ENCODE measurements at regions not wholly inside any gene's neighbourhood (a gene's known extent, or its start where the extent isn't known, plus 50 kb on each side); places are given as distances from the start of the nearest gene placed in this dataset.

DNA sequence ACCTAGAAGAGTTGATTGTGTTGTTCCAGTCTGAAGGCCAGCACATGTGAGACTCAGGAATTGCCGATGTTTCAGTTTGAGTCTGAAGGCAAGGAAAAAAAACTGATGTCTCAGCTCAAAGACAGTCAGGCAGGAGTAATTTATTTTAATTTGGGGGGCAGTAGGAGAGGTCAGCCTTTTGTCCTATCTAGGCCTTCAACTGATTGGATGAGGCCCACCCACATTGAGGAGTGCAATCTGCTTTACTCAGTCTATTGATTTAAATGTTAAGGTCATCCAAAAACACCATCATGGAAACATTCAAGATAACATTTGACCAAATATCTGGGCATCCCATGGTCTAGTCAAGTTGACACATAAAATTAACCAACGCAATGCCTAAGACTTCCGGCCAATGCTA lies 288.9 kb downstream of the CDK5RAP2 start:
- DNase-seq = no peak

DNA sequence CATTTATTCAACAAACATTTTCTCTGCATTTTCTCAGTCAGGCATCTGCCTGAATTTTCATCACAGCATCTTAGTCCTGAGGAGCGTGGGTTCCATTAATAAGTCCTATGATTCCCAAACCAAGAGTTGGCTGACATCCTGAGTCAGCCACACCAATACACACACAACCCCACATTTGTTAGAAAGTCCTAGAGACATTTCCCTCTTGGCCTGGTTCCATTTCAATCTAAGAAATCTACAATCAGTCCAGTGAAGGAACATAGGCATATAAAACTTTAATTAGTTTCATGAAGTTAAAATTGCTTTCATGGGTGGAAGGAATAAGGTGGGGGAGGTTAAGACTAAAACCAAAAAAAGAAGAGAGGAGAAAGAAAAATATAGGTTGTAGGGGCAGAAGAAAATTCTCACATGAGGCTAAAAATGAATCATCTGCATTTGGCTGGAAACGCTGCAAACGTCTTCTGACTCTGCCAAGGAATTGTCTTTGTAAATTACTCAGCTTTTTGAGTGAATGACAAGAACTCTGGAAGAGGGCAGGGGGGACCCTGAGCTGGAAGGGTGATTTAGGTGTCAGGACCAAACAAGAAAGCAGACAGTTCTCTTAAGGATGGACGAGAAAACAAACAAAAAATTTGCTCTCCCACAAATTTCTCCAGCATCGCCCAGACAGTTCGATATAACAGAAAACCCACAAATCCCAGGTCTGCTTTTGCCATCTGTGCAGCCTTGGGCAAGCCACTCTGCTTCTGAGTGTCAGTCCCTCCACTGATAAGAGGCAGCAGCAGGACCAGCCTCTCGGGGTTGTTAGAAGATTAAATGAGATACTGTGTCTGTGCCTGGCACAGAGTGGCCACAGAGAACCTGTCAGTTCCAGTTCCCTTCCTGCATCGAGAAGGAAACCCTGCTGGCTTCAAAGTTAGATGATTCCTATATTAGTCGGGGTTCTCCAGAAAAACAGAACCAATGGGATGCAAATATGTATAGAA lies 289.7 kb downstream of the CDK5RAP2 start:
- DNase-seq = peak; percentile 7

DNA sequence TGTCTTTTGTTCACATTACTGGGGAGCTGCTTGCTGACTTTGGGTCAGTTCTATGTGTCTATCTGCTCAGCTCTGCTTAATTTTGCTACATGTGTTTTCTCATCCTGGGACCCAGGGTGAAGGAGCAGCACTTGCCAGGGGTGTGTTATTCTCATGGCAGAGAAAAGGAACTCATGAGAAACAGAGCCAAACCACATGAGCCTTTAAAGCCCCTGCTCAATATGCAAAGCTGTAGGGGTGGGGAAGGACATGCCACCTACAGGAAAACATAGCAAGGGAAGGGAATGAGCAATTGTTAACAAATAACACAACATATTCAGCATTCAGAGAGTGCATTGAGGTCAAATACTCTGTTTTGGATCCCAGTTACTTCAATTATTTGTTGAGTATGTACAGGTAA lies 290.9 kb downstream of the CDK5RAP2 start:
- DNase-seq = no peak

DNA sequence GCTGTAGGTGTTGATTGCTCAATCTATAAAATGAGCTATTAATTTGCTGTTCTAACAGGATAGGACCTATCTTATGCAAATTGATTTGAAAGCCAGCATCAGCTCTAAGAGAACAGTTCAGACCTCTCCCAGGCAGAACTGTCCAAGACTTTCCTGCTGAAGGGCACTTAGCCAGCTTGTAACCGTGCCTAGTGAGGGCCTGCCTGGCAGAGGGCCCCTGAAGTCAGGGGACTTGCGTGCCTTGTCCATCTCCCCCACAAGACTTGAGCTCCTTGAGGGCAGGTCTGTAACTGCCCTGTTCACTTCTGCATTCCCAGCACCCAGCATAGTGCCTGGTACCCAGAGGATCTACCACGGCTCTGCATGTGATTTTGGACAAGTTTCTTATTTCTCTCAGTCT lies 293.4 kb downstream of the CDK5RAP2 start:
- no peak for DNase-seq

DNA sequence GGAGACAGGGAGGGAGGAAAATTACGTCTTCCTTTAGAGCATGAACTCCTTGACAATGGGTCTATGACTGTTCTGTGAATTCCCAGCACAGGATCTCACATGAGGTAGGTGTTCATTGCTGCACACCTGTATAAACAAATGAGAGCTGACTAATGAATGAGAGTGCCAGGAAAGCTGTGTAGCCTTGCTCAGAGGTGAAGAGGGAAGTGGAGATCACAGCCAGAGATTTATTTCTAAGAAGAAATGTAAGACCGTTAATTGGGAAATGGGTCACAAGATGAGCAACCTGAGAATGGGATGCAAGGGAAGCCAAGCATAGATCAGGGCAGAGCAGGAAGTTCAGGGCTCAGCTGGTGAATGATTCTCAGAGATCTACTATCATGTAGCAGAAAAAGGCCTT lies 295.1 kb downstream of the CDK5RAP2 start:
- DNase-seq = no peak

DNA sequence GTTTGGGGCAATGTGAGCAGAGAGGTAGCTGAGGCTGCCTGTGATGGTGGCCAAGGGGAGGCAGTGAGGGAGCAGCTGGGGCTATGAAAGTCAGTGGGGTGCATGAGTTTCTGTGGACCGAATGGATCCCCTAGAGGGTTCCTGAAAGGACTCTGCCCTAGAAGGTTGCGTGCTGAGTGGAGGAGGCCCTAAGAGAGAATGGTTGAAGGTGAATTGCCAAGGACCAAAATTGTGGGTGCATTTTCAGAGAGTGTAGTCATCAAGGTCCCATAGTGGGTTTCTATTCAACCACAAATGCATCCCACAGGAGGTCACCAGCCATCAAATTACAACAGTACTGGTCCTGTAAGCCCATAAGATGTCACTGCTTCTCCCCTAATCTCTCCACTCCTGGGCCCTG lies 298.3 kb downstream of the CDK5RAP2 start:
- no peak for DNase-seq

DNA sequence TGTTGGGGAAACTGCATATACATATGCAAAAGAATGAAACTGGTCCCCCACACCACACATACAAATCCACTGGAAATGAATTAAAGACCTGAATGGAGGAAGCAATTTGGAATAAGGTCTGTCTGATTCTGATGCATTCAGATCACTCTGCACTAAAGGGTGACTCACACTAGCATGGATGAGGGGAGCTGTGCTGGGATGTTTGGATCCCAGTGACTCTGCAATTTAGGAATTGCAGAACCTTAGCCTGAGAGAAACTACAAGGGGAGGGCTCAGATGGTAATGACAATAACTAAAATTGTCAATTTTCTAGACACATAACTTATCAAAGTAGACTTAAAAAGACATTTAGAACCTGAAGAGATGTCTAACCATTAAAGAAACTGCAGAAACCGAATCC lies 312.0 kb downstream of the CDK5RAP2 start:
- peak; percentile 11 for DNase-seq

DNA sequence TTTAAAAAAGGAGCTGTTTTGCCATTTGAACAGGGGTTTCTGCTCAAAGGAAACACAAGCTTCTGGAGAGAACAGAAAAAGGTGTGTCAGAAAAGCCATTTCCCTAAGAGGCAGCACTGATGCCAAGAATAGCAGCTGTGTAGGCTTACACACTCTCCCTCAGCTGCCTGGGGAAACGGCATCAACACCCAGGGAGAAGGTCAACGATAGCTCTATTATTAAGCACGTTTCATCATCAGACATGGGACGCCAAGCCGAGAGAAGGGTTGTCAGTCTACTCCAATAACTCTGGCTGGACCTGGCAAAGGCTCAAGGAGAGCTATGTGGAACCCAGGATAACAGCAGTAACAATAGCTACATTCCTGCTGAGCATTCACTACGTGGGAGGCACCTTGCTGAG lies 314.2 kb downstream of the CDK5RAP2 start:
- no peak for DNase-seq

DNA sequence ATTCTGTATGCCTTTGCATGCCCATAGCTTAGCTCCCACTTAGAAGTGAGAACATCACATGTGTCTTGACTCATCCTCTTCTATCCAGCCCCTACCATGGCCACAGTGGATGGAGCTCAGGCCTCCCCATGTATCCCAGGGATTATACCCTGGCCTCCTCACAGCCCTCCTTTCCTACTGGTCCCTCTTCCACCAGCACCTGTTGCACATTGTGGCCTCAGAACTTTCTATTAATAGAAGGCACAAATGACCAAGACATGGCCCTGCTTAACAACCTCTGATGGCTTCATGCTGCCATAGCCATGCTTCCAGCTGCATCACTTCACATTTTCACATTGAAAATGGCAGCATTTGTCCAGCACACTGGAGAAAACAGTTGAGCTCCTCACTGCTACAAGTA lies 315.4 kb downstream of the CDK5RAP2 start:
- DNase-seq = no peak

DNA sequence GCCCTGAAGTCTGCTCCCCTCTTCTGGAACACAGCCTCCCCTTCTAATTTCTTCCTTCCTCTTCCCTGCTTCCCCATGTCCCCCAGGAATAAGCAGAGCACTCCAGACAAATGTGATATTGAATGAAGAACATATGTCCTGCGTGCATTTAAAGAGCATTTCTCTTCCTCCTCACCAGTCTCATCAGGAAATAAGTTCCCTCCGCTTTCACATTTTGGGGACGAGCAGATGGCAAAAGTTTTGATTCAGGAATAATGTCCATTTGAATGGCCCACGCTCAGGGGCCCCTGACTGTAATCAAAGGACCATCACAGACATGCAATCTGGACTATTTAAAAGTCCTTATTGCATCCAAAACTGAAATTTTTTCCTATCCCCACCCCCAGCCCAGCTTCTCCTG lies 316.1 kb downstream of the CDK5RAP2 start:
- no peak for DNase-seq

DNA sequence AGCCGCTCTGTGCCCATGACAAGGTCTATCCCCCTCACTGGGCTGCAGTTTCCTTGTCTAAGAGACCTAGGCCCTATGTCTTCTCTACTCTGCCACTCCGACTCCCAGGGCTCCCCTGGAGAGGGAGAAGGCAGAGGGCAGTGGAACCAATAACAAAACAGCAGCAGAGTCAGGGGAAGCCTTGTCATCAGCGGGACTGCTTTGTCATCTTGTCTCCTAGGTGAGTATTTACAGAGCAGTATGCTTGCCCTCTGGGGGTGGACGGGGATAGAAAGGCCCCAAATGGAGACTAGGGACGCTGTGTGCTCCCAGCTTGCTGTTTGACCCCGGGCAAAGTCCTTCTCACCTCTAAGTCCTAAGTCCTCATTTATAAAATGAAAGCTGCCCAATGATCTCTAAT lies 318.5 kb downstream of the CDK5RAP2 start:
- DNase-seq = no peak

DNA sequence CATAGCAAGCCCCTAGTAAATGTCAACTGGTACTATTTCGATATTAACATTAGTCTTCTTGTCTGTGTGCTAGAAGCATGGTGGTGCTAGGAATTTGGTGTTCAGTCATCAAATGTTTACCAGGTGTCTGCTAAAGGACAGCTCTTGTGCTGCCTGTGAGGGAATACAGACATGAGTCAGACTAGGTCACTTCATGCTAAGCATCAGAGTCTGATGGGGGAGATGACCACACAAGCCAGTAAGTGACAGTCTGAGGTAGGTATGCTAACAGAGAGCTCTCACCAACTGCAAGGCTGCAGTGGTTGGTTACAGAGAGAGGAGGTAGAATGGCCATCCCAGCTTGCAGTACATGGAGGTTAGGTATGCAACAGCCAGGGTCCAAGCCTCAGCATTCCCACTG lies 320.9 kb downstream of the CDK5RAP2 start:
- DNase-seq = no peak

DNA sequence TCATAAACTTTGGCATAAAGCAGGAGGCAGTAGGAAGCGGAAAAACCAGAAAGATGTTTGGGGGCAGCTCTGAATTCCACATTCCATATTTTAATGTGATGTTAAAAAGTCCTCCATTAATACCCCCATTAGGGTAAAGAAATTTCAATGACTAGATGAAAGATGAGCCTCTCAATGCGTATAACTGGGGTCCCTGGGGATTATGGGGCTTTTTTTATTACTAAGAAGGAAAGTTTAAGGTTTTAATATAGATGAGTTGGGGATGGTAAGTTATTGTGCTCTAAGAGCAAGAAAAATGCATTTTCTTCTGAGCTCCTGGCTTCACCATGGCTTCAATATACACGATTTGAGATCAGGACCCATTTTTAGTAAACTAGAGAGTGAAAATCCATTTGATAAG lies 321.9 kb downstream of the CDK5RAP2 start:
- no peak for DNase-seq

DNA sequence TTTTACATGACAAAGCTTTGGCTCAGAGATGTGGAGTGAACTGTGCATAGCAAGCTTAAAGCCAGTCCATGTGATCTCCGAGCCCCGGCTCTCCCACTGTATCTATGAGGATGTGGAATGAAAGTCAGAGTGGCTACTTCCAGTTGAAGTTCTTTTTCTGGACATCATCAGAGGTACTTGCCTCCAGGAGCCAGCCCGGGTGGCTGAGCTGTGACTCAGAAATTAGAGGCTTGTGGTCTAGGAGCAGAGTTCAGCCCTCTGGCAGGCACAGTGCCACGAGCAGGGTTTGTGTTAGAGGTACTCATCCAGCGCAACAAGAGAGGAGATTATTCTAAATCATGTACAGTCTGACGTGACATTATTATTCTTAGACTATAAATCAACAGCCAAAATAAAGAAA lies 322.5 kb downstream of the CDK5RAP2 start:
- peak; percentile 4 for DNase-seq

DNA sequence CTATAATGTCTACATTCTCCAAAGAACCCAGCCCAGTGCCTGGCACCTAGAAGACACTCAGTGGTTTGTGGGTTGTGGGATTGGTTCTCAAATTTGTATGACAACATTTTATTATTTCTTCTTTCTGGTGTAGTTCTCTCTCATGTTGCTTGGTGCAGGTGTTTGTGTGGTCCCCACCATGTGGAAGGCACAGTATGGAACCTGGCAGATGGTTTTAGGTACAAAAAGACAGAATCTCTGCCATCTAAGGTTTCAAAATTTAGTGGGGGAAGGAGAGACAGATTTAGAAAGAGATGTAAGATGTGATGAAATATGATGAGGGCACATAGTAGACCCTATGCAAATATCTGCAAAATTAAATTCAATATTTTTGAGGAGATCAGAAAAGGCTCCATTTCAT lies 323.8 kb downstream of the CDK5RAP2 start:
- DNase-seq = no peak

DNA sequence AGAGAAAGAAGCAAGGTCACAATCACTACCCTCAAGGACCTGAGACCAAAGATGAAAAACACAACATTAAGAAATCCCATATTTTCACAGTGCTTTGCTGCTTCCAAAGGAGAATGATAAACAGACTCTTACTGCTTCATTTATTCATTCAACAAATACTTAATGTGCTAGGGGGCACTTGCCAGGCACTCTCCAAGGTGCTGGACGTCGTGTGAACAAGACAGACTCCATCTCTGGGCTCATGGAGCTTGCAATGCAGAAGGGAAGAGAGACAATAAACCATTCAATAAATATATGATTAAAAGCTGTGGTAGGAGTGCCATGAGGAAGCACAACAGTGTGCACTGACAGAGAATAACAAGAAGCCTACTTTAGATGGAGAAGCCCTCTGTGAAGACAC lies 327.7 kb downstream of the CDK5RAP2 start:
- DNase-seq = no peak

DNA sequence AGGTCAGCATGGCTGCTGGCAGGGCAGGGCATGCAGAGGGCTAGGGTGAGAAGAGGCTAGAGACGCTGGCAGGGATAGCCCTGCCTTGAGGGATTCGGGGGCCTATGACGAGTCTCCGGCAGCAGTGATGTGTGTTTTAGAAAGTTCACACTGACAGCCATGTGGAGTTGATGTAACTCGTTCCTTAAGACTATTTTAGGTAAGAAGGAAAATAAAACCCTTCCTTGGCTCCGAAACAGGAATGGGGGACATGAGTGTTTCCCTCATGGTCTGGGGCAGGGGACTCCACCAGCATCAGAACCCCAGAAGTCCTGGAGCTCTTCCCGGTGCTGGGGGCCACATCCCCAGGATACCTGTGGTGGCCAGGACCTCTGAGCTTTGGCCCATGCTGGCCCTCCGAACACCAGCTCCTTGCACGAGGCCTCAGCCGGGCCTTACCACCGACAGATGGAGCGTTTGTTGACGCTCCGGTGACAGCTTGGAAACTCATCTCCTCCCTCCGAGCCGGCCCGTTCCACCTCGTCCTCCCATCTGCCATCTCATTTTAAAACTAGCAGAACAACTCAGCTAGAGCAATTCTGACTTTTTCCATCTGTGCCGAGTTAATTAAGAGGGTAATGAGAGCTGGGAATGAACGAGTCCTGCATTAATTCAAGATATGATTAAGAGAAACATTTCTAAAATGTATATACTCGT lies 337.7 kb downstream of the CDK5RAP2 start:
- DNase-seq = no peak

DNA sequence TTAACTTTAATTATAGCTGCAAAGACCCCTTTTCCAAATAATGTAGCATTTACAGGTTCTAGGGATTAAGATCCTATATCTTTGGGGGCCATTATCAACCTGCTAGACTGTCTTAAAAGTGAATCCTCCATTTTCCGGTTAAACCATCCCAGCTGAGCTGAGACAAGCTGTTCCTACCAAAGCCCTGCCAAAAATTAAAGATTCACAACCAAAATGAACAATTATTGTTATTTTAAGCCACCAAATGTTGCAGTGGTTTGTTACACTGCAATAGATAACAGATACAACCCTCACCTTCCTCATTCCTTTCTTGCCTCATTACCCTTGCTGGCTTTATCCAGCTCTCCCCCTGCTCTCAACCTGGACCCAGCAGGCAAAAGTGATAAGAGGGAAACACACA lies 343.4 kb downstream of the CDK5RAP2 start:
- no peak for DNase-seq

DNA sequence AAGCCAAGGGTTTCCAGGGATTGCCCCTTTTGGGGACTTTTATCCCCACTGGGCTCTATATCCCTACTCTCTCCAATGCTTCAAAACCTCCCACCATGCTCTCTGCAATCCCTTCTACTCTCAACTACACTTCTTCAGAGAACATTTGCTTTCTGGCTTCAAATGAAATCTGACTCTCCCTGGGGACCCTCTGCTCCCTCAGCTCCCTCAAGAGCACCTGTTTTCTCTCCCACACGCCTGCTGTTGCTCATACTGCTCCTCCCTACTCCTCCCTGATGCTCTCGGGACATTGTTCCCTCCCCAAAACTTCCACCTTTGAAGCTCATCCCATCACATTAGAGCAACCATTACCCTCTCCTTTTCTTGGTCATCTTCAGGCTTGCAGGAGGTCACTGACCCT lies 344.9 kb downstream of the CDK5RAP2 start:
- DNase-seq = no peak

DNA sequence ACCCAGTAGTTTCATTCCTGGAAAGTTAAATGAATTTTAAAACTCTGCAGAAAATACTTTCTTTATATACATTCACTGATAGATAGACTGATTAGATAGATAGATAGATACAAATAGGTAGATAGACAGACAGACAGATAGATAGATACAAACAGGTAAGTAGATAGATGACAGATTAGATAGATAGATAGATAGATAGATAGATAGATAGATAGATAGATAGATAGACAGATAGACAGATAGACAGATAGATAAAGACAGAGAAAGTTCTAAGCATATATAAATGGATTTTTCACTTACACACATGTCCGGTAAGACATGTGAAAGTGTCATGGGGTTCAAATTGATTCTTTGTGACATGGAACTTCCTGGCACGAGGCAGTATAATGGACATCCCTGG lies 349.7 kb downstream of the CDK5RAP2 start:
- DNase-seq = no peak

DNA sequence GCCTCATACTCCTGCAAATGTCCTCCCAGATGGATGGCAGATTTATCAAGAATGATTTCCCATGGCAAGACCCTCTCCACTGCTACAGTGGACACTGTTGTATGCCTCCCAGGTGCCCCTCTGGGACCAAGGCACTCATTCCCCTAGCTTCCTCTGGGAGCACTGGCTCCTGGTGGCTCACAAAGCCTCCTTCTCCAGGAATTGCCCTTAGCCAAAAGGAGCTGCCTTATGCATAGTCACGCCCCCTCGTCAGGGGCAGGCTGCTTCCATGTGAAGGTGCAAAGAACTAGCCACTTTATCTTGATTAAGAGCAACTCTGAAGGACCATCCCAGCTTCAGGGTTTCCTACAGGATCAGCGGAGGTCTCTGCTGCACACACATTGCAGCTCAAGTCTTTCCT lies 358.1 kb downstream of the CDK5RAP2 start:
- DNase-seq = no peak

DNA sequence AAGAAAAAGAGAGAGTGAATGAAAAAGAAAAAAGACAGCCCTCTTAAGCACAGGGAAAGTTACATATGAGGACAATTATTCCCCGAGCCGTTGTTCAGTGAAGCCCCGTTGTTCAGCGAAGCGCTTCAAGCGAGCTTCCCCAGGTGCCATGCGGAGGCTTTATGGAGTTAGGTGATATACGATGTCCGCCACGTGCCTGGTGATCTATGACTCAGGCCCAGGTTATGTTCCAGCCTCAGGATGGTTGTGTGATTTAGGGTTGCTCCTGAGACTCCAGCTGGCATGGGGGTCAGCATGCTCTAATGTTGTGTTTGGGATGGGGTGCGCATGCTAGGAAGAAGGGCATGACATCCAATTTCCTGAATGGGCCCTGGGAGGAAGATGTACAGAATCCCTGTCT lies 365.6 kb downstream of the CDK5RAP2 start:
- no peak for DNase-seq

DNA sequence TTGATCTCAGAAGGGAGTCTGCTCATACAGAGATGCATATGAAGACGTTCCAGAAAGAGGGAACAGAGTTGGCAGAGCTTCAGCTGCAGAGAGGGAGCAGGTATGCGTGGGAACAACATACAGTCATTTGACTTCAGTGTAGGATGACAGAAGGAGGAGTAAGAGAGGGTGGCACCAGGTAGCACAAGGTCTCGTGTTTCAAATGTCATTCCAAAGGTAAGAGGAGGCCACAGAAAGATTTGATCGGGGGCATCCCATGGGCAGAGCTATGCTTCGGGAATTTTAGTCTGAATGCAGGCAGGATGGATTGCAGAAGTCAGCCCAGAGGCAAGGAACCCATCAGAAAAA lies 367.1 kb downstream of the CDK5RAP2 start:
- DNase-seq = no peak

DNA sequence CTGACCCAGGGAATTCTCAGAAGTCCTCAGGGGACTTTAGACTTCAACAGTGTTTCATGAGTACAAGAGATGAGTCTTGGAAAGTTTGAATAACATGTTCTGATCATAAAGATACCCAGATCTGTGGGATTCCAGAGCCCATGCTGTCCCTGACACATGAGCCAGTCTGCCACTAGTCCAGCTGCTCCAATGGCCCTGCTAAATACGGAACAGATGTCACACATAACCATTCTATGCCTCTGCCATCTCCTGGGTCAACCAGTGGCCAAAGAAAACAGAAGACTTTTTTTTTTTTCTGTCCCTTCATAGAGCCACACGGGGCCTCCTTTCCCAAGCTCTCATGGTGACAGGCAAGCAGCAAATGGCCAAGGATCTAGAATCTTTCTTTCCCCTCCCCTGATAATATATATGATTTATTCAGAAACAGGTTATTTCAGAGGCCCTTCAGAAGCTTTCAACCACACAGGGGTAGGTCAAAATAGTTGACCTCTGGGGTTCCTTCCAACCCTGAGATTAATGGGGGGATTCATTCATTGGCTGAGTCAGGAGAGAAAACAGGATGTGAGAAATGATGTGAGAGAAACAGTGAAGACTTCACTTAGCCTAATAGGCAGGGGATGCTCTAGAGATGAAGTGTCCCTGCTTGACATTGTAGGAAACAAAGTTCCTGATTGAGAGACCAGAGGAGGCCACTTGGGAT lies 367.7 kb downstream of the CDK5RAP2 start:
- no peak for DNase-seq

All from fibroblast of skin of abdomen (primary cell).